ENCODE measurements at regions not wholly inside any gene's neighbourhood (a gene's known extent, or its start where the extent isn't known, plus 50 kb on each side); places are given as distances from the start of the nearest gene placed in this dataset.
"Not testable (repeated sequence)": the region's sequence is repeated elsewhere in the genome, so short reads cannot be mapped to it uniquely, and the experiment has no call there.

GRCh38 chr5:21494033-21494432 lies 1359.1 kb downstream of the CDH12 start:
- BruUV-seq (replicated peaks); H3K4me3 ChIP-seq; RAD21 ChIA-PET (ENCODE audit: unreplicated experiment); ATAC-seq; intact Hi-C loops (cut with micrococcal nuclease; ENCODE audit: unreplicated experiment); FAIRE-seq; H3K36me3 ChIP-seq (ENCODE audit: control insufficient read depth in 2 of 2, insufficient read depth in 2 of 2, low read length in 1 of 2); H3K27me3 ChIP-seq (replicated peaks in 1 of 2; ENCODE audit: control insufficient read depth in 2 of 2, insufficient read depth in 2 of 2, low read length in 1 of 2); H3K27ac ChIP-seq (ENCODE audit: control insufficient read depth, insufficient read depth); H3K9me3 ChIP-seq (replicated peaks; ENCODE audit: control insufficient read depth, insufficient read depth, low read length); SMC1A ChIA-PET (ENCODE audit: uncharacterized antibody, unreplicated experiment); H3K4me2 ChIP-seq (ENCODE audit: control insufficient read depth, insufficient read depth); CTCF ChIA-PET; H4K20me1 ChIP-seq (ENCODE audit: control insufficient read depth, insufficient read depth); H3K79me2 ChIP-seq (ENCODE audit: control insufficient read depth, insufficient read depth, low read length); DNase-seq (ENCODE audit: low read depth, low spot score); H3K4me1 ChIP-seq (ENCODE audit: control insufficient read depth, insufficient read depth, low read length); H2AFZ ChIP-seq (ENCODE audit: control insufficient read depth, low read depth, low read length); in situ Hi-C loops (cut with MboI); H3K9ac ChIP-seq (ENCODE audit: control insufficient read depth, insufficient read depth, low read length); POLR2A ChIA-PET: not testable (repeated sequence)
- WGBS (ENCODE audit: insufficient coverage, insufficient replicate concordance, low lambda C conversion rate, missing lambda C conversion rate) = 98% methylated on average over 7 of the region's 8 CpGs

DNA sequence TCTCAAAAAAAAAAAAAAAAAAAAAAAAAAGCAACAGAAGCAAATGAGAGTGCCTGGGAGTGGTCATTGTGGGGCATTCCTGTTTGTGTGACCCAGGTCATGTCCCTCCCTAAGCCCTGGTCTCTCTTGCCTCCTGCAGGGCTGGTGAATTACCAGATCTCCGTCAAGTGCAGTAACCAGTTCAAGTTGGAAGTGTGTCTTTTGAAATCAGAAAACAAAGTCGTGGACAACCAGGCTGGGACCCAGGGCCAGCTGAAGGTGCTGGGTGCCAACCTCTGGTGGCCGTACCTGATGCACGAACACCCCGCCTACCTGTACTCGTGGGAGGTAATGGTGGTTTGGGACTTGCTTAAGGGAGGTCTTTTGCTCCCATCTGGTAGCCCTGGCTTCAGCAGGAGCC lies 1362.0 kb downstream of the CDH12 start:
- H3K27ac ChIP-seq (ENCODE audit: control insufficient read depth, insufficient read depth); H3K9me3 ChIP-seq (replicated peaks; ENCODE audit: control insufficient read depth, insufficient read depth, low read length); SMC1A ChIA-PET (ENCODE audit: uncharacterized antibody, unreplicated experiment); POLR2A ChIA-PET; H3K4me1 ChIP-seq (ENCODE audit: control insufficient read depth, insufficient read depth, low read length); H2AFZ ChIP-seq (ENCODE audit: control insufficient read depth, low read depth, low read length); CTCF ChIA-PET; H3K79me2 ChIP-seq (ENCODE audit: control insufficient read depth, insufficient read depth, low read length); intact Hi-C loops (cut with micrococcal nuclease; ENCODE audit: unreplicated experiment); BruUV-seq (replicated peaks); H4K20me1 ChIP-seq (ENCODE audit: control insufficient read depth, insufficient read depth); H3K27me3 ChIP-seq (replicated peaks in 1 of 2; ENCODE audit: control insufficient read depth in 2 of 2, insufficient read depth in 2 of 2, low read length in 1 of 2); DNase-seq (ENCODE audit: low read depth, low spot score); in situ Hi-C loops (cut with MboI); H3K36me3 ChIP-seq (ENCODE audit: control insufficient read depth in 2 of 2, insufficient read depth in 2 of 2, low read length in 1 of 2); FAIRE-seq; H3K4me2 ChIP-seq (ENCODE audit: control insufficient read depth, insufficient read depth); RAD21 ChIA-PET (ENCODE audit: unreplicated experiment); H3K9ac ChIP-seq (ENCODE audit: control insufficient read depth, insufficient read depth, low read length); H3K4me3 ChIP-seq; ATAC-seq: not testable (repeated sequence)
- 93% methylated on average over 6 of the region's 6 CpGs for WGBS (ENCODE audit: insufficient coverage, insufficient replicate concordance, low lambda C conversion rate, missing lambda C conversion rate)

DNA sequence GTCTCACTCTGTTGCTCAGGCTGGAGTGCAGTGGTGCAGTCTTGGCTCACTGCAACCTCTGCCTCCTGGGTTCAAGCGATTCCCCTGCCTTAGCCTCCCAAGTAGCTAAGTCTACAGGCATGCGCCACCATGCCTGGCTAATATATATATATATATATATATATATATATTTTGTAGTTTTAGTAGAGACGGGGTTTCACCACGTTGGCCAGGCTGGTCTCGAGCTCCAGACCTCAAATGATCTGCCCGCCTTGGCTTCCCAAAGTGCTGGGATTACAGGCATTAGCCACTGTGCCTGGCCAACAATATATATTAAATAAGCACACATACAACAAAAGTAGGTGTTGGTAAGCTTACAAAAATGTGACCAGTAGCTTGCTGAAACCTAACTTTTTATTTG lies 1364.3 kb downstream of the CDH12 start:
- POLR2A ChIA-PET; H4K20me1 ChIP-seq (ENCODE audit: control insufficient read depth, insufficient read depth); H3K9me3 ChIP-seq (replicated peaks; ENCODE audit: control insufficient read depth, insufficient read depth, low read length); FAIRE-seq; H3K27me3 ChIP-seq (replicated peaks in 1 of 2; ENCODE audit: control insufficient read depth in 2 of 2, insufficient read depth in 2 of 2, low read length in 1 of 2); BruUV-seq (replicated peaks); H3K4me2 ChIP-seq (ENCODE audit: control insufficient read depth, insufficient read depth); H3K36me3 ChIP-seq (ENCODE audit: control insufficient read depth in 2 of 2, insufficient read depth in 2 of 2, low read length in 1 of 2); H3K4me1 ChIP-seq (ENCODE audit: control insufficient read depth, insufficient read depth, low read length); SMC1A ChIA-PET (ENCODE audit: uncharacterized antibody, unreplicated experiment); CTCF ChIA-PET; RAD21 ChIA-PET (ENCODE audit: unreplicated experiment); H3K27ac ChIP-seq (ENCODE audit: control insufficient read depth, insufficient read depth); intact Hi-C loops (cut with micrococcal nuclease; ENCODE audit: unreplicated experiment); H3K9ac ChIP-seq (ENCODE audit: control insufficient read depth, insufficient read depth, low read length); ATAC-seq; H3K4me3 ChIP-seq; H3K79me2 ChIP-seq (ENCODE audit: control insufficient read depth, insufficient read depth, low read length); H2AFZ ChIP-seq (ENCODE audit: control insufficient read depth, low read depth, low read length); in situ Hi-C loops (cut with MboI); DNase-seq (ENCODE audit: low read depth, low spot score): not testable (repeated sequence)
- WGBS (ENCODE audit: insufficient coverage, insufficient replicate concordance, low lambda C conversion rate, missing lambda C conversion rate) = 98% methylated on average over 6 of the region's 6 CpGs

Measured in GM12878 (cell line).